Astrocyte of the spinal cord (primary cell): ENCODE measurements at regions not wholly inside any gene's neighbourhood (a gene's known extent, or its start where the extent isn't known, plus 50 kb on each side); places are given as distances from the start of the nearest gene placed in this dataset.

Experiments used
- DNase-seq: peaks from one replicate; pipeline ENCODE4 v3.0.0; 2011; ENCODE audit warnings: low read depth, low spot score
- H3K4me3 ChIP-seq: 2 replicates; pipeline ENCODE4 v1.5.1; 2011; ENCODE audit warnings: low read depth, mild to moderate bottlenecking, low read length, moderate library complexity
- CTCF ChIP-seq: IDR thresholded peaks from 2 replicates; pipeline ENCODE4 v1.5.1; 2012; ENCODE audit warnings: low read depth, mild to moderate bottlenecking, low read length, inconsistent platforms
- in situ Hi-C: cut with HindIII; loops from 2 replicates; pipeline ENCODE4 v1.10.0; 2017; ENCODE audit warnings: low sequenced_read_pairs

- DNase-seq = no peak
- TF ChIP-seq CTCF = no peak
- in situ Hi-C loops = no loop called here
- no peak overlapping the region for H3K4me3 ChIP-seq
Observed at GRCh38 chr15:72936237-72936636, 116.0 kb upstream of the NEO1 start.

DNA sequence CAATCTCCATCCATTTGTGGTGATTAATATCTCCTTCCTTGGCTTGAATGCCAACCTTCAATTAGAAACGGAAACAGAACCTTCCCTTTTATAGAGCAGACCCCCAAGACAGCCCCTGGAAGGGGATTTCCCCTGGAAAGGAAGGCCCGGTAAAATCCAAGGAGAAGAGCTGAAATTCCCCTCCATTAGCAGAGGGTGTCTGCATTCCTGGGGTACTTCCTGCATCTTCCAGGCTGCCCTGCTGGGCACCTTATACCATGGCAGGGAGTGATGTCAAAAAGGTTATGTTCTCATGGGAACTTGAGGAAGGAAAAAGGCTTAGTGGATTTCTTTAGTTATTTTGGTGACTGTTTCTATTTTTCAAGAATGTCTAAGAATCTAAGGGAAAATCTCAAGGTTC lies 116.7 kb upstream of the NEO1 start:
- no peak for TF ChIP-seq CTCF
- in situ Hi-C loops = no loop called here
- DNase-seq = no peak

GRCh38 chr15:72934921-72935320 lies 117.3 kb upstream of the NEO1 start:
- in situ Hi-C loops = no loop called here

More for the DNA sequence above, 116.7 kb upstream of the NEO1 start:
- no peak overlapping the region for H3K4me3 ChIP-seq

DNA sequence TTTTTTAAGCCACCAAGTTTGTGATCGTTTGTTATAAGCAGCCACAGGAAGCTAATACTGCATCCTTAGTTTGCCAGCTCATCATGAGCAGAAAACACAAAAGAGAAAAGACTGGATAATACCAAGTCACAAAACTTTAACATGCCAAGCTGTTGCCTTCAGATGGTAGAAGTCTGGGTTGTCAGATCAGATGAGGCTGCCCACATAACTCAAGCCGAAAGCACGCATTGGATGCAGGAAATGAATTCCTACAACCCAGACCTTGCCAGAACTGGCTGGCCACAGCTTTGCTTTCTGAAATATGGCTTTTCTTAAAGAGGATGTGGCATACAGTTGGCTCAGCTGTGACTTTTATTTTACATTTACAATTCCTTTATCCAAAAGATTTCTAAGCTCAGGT lies 118.3 kb upstream of the NEO1 start:
- in situ Hi-C loops = no loop called here
- H3K4me3 ChIP-seq = no peak overlapping the region
- TF ChIP-seq CTCF = no peak
- DNase-seq = no peak

More at GRCh38 chr15:72934921-72935320, 117.3 kb upstream of the NEO1 start:
- TF ChIP-seq CTCF = no peak
- DNase-seq = no peak
- H3K4me3 ChIP-seq = no peak overlapping the region

GRCh38 chr15:72932472-72932871 lies 119.8 kb upstream of the NEO1 start:
- no peak for DNase-seq
- in situ Hi-C loops = no loop called here

GRCh38 chr15:72927451-72927850 lies 124.8 kb upstream of the NEO1 start:
- no peak for TF ChIP-seq CTCF
- no peak overlapping the region for H3K4me3 ChIP-seq
- in situ Hi-C loops = no loop called here
- no peak for DNase-seq

More at GRCh38 chr15:72932472-72932871, 119.8 kb upstream of the NEO1 start:
- H3K4me3 ChIP-seq = no peak overlapping the region
- no peak for TF ChIP-seq CTCF

GRCh38 chr15:72925661-72926060 lies 126.6 kb upstream of the NEO1 start:
- in situ Hi-C loops = no loop called here
- TF ChIP-seq CTCF = no peak
- H3K4me3 ChIP-seq = no peak overlapping the region
- DNase-seq = peak; percentile 33
